Pons (tissue), 1 donor: ENCODE measurements at regions not wholly inside any gene's neighbourhood (a gene's known extent, or its start where the extent isn't known, plus 50 kb on each side); places are given as distances from the start of the nearest gene placed in this dataset.
A peak's percentile ranks its signal among the peaks of the same experiment; 100 is the strongest.
"Not testable (repeated sequence)": the region's sequence is repeated elsewhere in the genome, so short reads cannot be mapped to it uniquely, and the experiment has no call there.

Experiments used
- DNase-seq: peaks from one replicate; pipeline ENCODE4 v3.0.0-alpha.2; 2016; ENCODE audit warnings: low spot score

DNA sequence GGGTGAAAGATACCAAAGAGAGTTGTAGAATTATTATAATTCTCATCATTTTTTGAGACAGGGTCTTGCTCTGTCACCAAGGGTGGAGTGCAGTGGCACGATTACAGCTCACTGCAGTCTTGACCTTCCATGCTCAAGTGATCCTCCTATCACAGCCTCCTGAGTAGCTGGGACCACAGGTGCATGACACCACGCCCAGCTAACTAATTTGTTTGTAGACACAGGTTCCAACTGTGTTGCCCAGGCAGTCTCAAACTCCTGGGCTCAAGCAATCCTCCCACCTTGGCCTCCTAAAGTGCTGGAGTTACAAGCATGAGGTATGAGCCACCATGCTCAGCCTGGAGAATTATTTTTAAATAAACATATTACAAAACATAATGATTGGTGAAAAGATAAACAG, 92.8 kb upstream of the MSH6 start:
- no peak for DNase-seq

DNA sequence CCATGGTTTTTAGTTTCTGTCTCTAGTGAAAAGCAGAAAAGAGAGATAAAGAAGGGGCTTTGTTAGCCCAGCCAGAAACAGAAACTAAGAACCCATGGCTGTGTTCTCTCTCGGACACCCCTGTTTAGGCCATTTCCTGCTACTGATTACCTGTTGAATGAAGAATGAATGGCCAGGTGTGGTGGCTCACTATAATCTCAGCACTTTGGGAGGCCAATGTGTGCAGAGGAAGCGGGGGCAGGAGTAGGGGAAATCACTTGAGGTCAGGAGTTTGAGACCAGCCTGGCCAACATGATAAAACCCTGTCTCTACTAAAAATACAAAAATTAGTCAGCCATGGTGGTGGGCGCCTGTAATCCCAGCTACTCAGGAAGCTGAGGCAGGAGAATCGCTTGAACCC, 93.8 kb upstream of the MSH6 start:
- not testable (repeated sequence) for DNase-seq

DNA sequence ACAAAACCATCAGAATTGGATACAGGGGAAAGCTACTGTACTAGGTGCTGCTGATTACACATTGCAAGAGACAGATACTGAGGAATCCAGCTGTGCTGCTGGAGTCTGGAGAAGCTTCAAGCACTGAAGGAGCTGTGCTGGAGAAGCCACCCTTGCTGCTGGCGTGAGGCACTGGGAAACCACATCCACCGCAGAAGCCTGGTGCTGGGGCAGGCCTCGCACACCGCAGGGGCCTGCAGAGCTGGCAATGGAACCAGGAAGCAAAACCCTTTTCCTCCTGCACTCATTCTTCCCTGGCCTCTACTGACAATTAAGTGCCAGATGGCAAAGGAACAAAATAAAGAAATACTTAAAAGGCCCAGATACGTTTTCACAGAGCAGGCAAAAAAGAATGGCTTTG, 94.4 kb upstream of the MSH6 start:
- DNase-seq, result no peak

DNA sequence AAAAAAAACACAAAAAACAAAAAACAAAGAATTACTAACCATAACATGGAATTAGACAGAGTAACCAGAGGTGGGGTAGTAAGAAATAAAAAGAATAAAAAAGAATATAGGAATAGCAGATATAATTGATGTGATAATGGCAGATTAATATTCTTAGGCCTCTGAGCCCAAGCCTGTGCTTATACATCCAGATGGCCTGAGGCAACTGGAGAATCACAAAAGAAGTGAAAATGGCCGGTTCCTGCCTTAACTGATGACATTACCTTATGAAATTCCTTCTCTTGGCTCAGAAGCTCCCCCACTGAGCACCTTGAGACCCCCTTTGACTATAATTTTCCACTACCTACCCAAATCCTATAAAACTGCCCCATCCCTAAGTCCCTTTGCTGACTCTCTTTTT, 95.1 kb upstream of the MSH6 start:
- DNase-seq, result no peak

DNA sequence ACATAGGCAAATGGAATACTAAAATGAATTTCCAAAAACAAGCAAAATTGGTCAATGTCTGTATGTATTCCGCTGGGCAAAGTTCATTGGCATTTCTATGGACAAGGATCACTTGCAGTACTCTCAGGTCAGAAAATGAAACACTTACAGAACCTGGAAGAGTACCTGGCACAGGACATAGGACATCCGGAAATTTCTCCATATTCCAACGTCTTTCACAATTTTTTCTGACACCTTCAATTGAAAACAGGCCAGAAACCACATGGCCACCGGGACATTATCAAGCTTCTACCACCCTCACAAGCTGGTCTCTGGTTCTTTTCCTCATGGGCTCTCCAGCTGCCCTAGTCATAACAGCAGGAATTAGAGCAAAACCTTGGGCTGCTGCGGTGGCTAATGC, 96.9 kb upstream of the MSH6 start:
- no peak for DNase-seq

DNA sequence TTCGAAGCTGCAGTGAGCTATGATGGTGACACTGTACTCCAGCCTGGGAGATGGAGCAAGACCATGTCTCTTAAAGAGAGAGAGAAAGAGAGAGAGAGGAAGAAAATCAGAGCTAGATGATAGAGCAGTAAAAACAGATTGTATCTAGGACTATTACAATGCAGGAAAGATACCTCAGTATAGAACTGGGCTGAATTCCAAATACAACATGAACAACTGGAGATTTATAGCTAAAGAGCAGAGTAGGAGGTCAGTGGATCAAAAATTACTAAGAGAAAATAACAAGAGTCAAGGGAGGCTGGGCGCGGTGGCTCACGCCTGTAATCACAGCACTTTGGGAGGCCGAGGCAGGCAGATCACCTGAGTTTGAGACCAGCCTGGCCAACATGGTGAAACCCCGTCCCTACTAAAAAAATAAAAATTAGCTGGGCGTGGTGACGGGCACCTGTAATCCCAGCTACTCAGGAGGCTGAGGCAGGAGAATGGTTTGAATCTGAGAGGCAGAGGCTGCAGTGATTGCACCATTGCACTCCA, 100.7 kb upstream of the MSH6 start:
- DNase-seq, result no peak

DNA sequence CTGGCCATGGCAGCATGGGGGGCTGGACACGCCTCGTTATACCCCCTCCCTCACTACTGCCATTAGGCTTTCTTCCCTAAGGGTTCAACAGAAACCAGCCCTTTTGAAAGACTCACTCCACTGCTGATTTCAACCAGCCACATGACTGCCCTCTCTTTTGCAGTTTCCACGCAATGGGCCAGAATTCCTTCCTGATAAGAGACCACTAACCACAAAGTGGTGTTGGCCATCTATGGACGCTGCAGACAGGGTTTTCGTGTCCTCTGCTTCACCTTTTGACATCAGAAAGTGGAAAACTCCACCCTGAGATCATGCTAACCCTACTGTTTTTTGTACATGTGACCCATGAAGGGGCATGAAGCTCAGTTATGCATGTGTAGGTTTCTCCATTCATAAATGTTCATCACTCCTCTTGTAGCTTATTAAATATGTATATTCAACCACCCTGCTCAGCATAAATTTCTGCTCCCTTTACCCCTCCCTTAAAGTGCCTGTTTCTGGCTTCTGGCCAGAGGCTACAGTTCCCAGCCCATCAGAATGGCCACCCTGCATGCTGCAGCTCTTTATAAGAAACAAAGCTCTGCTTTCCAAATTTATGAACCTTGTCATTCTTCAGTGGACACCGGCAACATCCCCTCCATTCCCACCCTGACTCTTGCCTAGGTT, 105.6 kb upstream of the KCNK12 start:
- no peak for DNase-seq

DNA sequence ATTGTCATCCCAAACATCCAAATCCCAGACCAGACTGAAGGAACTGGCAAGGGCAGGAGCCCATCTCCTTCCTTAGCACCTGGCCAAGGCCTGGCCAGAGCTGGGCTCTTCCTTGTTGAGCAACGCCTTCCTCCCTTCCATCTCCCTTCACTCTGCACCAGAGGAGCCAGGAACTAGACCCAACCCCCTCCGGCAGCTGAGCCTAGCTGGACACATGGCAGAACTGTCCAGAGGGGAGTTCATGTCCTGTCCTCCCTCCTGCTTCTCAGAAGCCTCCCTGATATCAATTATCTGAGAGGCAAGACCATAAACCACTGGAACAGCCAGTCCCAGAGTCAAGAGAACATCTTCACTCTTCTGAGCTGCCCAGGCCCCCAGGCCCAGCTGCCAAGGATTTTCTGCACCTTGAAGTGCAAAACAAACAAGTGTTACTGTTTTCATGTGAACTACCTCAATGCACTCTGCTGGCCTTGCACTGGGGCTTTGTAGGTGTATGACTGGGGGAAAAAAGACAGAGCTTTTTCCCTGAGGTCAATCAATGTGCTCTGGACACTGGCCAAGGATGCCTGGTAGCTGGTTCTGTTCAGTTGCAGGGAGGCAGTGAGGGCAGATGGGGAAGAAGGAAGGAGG, 104.5 kb upstream of the KCNK12 start:
- no peak for DNase-seq

DNA sequence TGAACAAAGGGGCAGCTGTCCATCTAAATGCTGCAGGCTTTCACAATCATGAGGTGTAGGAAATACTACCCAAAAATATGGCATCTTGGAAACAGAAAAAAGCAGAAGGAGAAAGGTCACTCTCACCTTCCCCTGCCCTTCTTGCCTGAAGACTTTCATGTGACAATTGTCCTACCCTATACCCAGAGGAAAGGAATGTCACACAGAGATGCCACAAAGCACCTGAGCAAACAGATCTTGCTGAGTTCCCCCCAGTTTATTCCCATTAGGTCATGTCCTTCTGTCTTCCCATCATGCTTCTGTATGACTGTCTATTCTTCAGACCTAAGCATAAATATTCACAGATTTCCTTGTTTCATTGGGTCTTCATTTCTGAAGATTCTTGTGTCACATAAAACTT, 95.5 kb upstream of the KCNK12 start:
- DNase-seq, result no peak

DNA sequence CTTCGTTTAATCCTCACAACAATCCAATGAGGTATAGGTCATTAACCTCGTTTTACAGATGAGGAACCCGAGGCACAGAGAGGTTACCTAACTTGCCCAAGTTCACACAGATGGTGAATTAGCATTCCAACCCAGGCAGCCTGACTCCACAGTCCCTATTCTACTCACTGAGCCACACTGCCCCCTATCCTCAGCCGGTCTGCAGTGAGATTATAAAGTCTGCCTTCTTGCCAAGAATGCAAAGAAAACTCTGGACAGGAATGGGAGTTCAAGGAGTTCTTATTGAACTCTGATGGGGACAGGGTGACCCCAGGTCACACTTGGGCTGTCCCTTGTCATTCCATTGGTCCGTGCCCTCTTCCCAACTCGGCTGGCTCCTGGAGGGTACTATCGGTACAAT, 94.0 kb upstream of the KCNK12 start:
- no peak for DNase-seq

DNA sequence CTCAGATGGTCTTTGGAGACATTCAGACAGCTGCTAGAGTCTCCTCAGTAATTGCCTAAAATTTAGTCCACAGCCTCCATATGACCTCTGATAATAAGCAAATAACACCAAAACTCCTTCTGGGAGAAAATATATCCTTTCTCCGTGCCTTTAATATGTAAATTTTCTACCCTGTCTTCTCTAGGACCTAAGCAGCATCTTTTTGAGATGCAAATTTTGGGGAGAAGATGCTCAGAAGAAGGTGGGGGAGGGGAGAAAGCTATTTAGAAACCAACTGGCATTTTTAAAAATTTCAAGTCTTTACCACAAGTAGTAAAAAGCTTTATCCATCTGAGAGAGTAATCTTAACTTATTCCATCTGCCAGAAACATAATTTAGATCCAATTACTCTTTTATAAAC, 91.8 kb upstream of the KCNK12 start:
- DNase-seq, result no peak

DNA sequence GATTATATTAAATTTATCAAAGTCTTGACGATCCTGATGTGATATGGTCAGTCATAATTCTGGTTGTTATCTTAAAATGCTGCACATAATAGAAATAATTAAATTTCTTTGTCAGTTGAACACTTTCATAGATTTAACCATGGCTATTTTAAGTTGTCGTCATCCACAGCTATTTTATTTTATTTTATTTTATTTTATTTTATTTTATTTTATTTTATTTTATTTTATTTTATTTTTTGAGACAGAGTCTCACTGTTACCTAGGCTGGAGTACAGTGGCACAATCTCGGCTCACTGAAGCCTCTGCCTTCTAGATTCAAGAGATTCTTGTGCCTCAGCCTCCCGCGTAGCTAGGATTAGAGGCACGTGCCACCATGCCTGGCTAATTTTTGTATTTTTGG, 90.5 kb upstream of the KCNK12 start:
- DNase-seq, result no peak

DNA sequence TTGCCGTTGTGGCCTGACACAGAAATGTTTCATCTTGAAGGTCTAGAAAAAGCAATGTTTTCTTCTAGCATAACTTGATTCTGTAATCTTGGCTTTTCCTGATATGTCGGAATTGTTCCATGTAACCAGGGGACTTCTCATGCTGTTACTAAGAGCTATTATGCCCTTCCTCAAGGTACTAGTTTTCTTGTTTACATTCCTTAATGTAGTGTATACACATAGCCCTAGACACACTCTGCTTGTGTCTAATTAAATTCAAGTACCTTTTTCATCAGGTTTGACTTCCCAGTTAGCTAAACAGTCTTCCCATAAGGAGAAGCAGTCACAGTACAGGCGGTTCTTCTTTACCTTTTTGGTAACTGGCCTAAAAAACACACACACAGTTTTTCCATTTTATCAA, 89.4 kb upstream of the KCNK12 start:
- DNase-seq, result no peak

DNA sequence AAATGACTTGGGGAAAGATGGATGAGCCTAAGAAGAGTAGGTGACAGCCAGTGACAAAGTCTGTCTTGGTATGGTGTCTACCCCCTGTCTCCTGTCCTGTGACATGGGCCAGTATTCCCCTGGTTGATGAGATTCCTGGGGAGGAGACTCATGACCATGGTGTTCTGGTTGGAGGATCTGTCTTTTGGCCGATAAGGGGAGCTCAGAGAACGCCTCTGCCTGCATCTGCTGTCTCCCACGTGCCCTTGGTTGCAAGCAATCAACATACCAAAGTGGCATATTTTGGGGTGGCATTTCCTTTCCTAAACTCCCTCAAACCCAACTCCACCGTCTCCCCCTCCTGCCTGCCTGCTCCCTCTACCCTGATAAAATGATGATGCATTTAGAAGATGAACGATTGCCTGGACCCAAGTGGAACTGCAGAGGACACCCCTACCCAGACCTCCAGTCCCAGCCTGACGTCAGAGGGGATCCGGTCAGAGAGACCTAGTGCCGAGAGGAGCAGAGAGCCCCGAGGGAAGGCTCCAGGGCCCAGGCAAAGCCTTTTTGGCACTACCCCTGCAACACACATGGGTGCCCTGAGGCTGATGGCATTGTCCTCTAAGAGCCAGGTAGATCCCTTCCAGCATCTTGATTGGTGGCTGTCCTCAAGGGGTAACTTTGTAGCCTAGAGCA, 88.0 kb upstream of the KCNK12 start:
- no peak for DNase-seq

DNA sequence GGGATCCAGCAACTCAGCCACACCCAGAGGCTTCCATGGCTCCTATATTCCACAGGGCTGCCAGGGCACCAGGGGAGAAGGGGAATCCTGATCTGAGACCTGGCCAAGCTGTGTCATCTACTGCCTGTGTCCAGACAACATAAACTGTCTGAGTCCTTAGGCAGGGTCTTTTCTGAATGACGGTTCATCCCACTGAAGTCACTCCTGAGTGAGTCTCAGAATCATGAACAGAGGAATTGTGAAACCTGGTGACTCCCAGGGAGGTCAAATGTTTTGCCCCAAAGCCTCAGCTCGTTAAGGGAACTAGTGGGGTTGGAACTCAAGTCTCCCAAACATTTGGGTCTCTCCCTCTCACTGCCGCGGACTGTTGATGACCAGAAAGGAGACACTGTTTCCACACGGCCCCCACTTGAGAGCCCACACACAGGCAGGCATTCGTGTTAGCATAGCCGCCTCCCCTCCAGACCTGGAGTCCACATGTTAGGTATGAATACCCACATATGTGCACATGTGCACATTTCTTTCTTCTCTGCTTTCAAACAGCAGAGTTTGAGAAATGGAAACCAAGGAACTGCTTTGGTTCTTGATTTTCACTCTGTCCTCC, 87.2 kb upstream of the KCNK12 start:
- DNase-seq, result no peak

DNA sequence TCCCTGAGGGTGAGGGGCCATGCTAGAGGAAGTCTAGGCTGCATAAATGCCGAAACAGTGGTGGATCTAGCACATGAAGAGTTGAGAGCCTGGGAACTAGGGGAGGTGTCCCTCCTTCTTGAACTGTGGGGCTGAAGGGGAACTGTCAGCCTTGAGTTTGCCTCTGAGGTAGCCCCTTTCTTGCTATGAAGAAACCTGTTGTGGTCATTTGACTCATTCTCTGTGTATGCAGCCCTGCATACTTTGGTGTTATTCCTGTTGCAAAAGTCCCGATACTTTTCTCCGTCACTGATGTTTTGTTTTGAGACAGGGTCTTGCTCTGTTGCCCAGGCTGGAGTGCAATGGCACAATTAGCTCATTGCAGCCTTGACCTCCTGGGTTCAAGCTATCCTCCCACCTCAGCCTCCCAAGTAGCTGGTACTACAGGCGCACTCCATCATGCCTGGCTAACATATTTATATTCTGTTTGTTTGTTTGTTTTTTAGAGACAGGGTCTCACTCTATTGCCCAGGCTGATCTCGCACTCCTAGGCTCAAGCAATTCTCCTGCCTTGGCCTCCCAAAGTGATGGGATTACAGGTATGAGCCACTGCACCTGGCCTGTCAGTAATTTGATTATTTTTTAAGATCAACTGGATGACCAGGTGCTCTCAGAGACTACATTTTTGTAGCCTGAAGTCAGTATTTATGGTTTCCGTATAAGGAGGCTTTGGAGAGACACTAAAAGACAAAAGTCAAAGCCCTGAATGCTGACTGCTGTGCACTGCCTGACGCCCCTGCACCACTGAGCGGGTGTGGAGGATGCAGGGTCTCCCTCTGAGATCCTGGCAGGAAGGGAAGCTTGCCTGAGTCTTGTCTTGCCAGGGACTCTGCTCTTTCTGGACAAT, 86.2 kb upstream of the KCNK12 start:
- no peak for DNase-seq

DNA sequence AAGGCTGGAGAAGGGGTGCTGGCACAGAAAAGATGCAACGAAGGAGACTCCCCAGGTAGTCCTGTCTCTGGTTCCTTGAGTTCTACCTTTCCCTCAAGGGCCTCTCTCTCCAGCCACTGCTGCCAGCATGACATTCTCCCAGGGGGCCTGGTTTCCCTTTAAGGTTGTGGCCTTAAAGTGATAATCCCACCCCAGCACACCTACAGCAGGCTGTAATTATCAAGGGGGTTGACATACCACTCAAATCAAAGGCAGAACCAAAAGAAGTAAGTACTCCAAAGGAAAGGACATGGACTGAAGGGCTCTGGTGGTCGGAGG, 84.7 kb upstream of the KCNK12 start:
- DNase-seq, result no peak

DNA sequence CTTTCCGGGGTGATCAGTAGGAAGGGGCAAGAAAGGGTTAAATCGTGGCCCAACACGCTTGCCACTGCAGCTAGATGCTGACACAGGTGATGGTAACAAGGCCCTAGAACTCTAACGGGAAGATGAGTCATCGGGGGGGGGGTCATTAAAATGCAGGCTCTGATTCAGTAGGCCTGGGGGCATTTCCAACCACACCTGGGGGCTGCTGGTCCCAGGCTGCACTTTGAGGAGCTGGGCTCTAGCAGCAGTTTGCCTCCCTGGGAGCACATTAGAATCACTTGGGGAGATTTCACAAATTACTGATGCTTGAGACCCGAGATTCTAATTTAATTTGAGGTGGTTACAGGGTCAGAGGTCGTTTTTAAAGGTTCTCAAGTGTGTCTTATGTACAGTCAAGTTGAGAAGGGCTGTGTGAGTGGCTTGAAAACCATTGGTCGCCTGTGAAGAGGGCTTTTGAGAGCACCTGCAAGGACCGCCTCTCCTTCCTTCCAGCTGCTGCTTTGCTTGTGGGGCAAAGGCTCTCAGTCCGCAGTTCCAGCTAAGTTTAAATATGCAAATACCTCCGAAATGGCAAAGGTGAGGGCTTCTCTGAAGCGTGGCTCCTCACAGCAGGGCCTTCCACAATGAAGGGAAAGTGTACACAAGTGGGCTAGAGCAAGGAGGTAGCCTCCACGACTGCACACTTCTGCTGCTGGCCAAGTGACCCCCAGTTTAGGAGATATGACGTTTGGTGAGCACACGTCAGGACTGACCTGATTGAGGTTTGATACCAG, 84.2 kb upstream of the KCNK12 start:
- no peak for DNase-seq

DNA sequence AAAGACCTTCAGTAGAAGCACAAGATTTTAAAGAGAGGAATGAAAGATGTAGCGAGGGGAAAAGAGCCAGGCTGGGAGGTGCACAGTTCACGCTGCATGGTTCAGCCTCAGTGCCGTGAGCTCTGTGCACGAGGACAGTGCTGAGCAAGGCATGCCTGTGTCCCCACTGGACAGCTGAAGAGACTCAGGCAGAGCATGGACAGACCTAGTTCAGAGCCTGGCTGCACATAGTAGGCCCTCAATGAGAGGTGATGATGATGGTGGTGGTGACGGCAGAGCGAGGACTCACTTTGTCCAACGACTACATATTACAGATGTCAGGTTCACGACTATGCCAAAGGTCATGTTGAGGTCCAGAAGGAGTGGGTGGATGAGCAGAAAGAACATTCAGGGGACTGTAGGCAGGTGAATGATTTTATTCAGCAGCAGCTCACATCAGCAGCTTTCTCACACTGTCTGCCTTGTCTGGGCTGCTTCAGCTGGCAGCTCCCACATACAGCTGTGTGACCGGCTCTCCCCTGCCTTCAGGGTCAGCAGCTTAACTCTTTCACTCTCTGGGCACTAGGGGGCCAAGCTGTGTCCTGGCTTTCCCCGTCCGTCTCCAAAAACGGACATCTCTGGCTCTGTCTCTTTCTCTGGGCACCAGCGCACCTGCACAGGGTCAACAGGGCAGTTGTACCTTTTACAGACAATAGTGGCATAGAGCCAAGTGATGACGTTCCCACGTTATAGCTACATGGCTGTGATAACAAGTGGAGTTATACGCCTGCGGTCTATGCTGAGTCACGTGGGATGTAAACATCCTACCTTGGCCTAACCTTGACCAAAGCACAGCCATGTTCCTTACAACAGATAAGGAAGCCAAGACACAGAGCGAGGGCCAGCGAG, 83.4 kb upstream of the KCNK12 start:
- peak; percentile 69 for DNase-seq

DNA sequence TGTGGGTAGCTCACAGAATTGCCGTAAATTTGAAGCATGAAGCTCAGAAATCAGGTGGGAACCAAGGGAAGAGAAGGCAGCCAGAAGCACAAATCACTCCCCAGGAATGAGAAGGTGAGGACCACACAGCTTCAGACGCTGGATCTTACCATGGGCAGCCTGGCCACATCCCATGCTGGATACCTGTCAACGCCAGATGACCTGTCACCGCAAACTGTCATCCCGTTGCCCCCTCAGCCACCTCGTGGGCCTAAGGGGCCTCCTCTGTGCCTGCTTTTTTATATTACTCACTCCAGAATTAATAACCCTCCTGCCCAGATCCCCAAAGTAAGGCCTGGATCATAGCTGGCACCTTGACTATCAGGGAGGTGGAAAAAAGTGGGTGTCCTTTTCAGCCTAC, 82.3 kb upstream of the KCNK12 start:
- no peak for DNase-seq
